ENCODE measurements at regions not wholly inside any gene's neighbourhood (a gene's known extent, or its start where the extent isn't known, plus 50 kb on each side); places are given as distances from the start of the nearest gene placed in this dataset.

DNA sequence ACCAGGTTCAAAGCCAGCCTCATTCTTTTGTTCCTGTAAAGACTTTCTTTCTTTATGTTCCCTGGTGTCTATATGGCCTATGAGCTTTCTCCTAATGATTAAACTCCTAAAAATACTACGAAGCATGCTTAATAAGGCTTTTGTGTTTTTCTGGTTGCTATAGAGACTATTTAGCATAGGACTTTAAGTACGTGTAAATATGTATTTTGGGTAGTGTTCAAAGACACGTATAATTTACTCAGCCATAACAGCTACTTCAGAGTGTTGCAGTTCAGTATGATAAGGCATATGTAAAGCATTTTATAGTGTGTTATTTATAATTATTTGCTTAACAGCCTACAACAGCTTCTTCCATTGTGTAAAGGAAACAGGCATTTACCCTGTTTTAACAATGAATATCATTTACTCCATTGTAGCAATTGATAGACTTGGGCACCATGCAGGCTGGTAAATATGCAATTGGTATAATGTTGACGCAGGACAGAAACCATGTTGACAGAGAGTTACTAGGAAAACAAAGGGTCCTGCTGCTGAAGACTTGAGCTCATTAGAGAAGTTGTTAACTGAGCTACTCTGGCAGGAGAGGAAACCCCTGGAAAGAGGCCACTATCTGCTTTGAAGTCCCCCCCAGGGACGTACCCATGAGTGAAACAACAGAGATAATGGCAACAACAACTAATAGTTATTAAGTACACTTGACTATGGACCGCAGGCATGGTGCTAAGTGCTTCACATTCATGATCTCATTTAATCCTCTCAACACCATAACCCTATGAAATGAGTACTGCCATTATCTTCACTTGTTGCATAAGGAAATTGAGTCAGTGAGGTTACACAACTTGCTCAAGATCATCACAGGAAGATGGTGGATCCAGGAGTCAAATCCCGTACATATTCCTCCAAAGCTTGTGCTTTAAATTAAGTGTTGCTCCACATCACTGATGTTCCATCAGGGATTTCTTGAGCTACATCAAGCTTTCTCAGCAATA lies 342.2 kb upstream of the DYNLRB2 start:
- Histone ChIP-seq H3K79me2 (ENCODE audit: control insufficient read depth, low read length) (no peaks in the 10 kb centered on the region), H3K4me2 (ENCODE audit: low read length) (no peak overlapping the region), H3K4me1 (ENCODE audit: control insufficient read depth, low read length) (no peaks in the 10 kb centered on the region), H3K4me3 (ENCODE audit: low read length) (no peak overlapping the region), H3F3A (ENCODE audit: control insufficient read depth, insufficient read depth) (no peaks in the 10 kb centered on the region), H3K9me3 (ENCODE audit: control insufficient read depth, insufficient read depth, low read length) (no peaks in the 10 kb centered on the region), H3K9me2 (replicated peaks; ENCODE audit: control insufficient read depth, low read length) (no peaks in the 10 kb centered on the region), H3K36me3 (ENCODE audit: control insufficient read depth, low read length) (no peaks in the 10 kb centered on the region), H3K27me3 (ENCODE audit: control insufficient read depth, low read length) (no peaks in the 10 kb centered on the region), H4K20me1 (ENCODE audit: control insufficient read depth, insufficient read depth, low read depth, low read length) (no peaks in the 10 kb centered on the region), H3K27ac (ENCODE audit: low read depth, low read length) (no peak overlapping the region)
- no peak for TF ChIP-seq EZH2phosphoT487 (IDR thresholded peaks at IDR 0.05; ENCODE audit: borderline replicate concordance, low read length)
- TF ChIP-seq, protein P1, sequence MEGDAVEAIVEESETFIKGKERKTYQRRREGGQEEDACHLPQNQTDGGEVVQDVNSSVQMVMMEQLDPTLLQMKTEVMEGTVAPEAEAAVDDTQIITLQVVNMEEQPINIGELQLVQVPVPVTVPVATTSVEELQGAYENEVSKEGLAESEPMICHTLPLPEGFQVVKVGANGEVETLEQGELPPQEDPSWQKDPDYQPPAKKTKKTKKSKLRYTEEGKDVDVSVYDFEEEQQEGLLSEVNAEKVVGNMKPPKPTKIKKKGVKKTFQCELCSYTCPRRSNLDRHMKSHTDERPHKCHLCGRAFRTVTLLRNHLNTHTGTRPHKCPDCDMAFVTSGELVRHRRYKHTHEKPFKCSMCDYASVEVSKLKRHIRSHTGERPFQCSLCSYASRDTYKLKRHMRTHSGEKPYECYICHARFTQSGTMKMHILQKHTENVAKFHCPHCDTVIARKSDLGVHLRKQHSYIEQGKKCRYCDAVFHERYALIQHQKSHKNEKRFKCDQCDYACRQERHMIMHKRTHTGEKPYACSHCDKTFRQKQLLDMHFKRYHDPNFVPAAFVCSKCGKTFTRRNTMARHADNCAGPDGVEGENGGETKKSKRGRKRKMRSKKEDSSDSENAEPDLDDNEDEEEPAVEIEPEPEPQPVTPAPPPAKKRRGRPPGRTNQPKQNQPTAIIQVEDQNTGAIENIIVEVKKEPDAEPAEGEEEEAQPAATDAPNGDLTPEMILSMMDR (IDR thresholded peaks at IDR 0.05; ENCODE audit: low read depth, low read length, poor library complexity, severe bottlenecking) = no peak

DNA sequence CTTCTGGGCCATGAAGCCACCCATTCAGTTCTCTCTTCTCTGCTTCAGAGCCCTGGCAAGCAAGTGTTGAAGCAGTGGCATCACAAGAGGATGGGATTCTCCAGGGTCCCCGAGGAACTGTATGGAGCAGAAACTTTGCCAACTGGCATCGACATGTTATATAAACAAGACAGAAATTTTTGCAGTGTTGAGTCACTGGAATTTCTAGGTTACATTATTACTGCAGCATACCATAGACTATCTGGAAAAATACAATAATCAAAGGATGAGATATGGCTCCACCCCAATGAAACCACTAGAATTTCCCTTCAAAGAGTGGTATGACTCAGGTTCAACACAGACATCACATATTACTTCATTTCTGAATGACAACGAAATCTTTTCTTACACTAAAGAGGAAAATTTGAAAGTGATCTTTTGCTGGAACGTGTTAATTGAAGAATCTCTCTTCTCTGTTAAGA lies 343.0 kb upstream of the DYNLRB2 start:
- no peaks in the 10 kb centered on the region for H3F3A ChIP-seq (ENCODE audit: control insufficient read depth, insufficient read depth)

DNA sequence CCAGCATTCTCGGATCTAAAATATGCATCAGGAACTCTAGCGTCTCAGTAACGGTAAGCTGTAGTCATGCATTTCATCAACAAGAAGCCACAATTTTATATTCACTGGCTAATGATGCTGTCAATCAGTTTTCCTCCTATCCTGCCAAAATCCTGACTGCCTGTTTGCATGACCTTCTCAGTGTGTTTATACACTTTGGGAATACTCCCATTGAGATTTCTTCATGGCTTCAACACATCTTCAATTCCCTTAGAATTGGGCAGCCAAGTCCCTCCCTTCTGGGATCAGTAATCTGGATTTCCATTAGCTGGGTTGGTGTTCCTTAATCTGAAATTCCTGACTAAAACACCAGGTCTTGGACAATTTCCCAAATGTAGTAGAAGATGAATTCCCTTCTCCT lies 348.9 kb upstream of the DYNLRB2 start:
- Histone ChIP-seq H3K4me3 (ENCODE audit: low read length) (no peak overlapping the region), H3K4me1 (ENCODE audit: control insufficient read depth, low read length) (no peaks in the 10 kb centered on the region), H3K79me2 (ENCODE audit: control insufficient read depth, low read length) (no peaks in the 10 kb centered on the region), H3K36me3 (ENCODE audit: control insufficient read depth, low read length) (no peaks in the 10 kb centered on the region), H3K4me2 (ENCODE audit: low read length) (no peak overlapping the region), H3F3A (ENCODE audit: control insufficient read depth, insufficient read depth) (no peaks in the 10 kb centered on the region), H3K27ac (ENCODE audit: low read depth, low read length) (no peak overlapping the region), H3K9me3 (ENCODE audit: control insufficient read depth, insufficient read depth, low read length) (no peaks in the 10 kb centered on the region), H4K20me1 (ENCODE audit: control insufficient read depth, insufficient read depth, low read depth, low read length) (no peaks in the 10 kb centered on the region), H3K9me2 (replicated peaks; ENCODE audit: control insufficient read depth, low read length) (no peaks in the 10 kb centered on the region), H3K27me3 (ENCODE audit: control insufficient read depth, low read length) (no peaks in the 10 kb centered on the region)
- TF ChIP-seq EZH2phosphoT487 (IDR thresholded peaks at IDR 0.05; ENCODE audit: borderline replicate concordance, low read length) = no peak
- TF ChIP-seq, protein P1 (IDR thresholded peaks at IDR 0.05; ENCODE audit: low read depth, low read length, poor library complexity, severe bottlenecking) = no peak

More for the DNA sequence above, 343.0 kb upstream of the DYNLRB2 start:
- no peak for TF ChIP-seq EZH2phosphoT487 (IDR thresholded peaks at IDR 0.05; ENCODE audit: borderline replicate concordance, low read length)
- TF ChIP-seq, protein P1 (IDR thresholded peaks at IDR 0.05; ENCODE audit: low read depth, low read length, poor library complexity, severe bottlenecking) = no peak
- H3K36me3 ChIP-seq (ENCODE audit: control insufficient read depth, low read length) = no peaks in the 10 kb centered on the region
- no peaks in the 10 kb centered on the region for H4K20me1 ChIP-seq (ENCODE audit: control insufficient read depth, insufficient read depth, low read depth, low read length)
- no peaks in the 10 kb centered on the region for H3K4me1 ChIP-seq (ENCODE audit: control insufficient read depth, low read length)
- no peak overlapping the region for H3K4me3 ChIP-seq (ENCODE audit: low read length)
- no peak overlapping the region for H3K4me2 ChIP-seq (ENCODE audit: low read length)
- H3K9me2 ChIP-seq (replicated peaks; ENCODE audit: control insufficient read depth, low read length) = no peaks in the 10 kb centered on the region
- no peaks in the 10 kb centered on the region for H3K79me2 ChIP-seq (ENCODE audit: control insufficient read depth, low read length)
- no peak overlapping the region for H3K27ac ChIP-seq (ENCODE audit: low read depth, low read length)
- H3K27me3 ChIP-seq (ENCODE audit: control insufficient read depth, low read length) = no peaks in the 10 kb centered on the region
- H3K9me3 ChIP-seq (ENCODE audit: control insufficient read depth, insufficient read depth, low read length) = no peaks in the 10 kb centered on the region

Data from DOHH2 (cell line).